HepG2 (cell line): ENCODE measurements at regions not wholly inside any gene's neighbourhood (a gene's known extent, or its start where the extent isn't known, plus 50 kb on each side); places are given as distances from the start of the nearest gene placed in this dataset.

Experiments used
- ATAC-seq: fragments of 200-7000 bp; cut with Tn5 transposase; 3 replicates; pipeline ENCODE4 v1.9.1; 2020; ENCODE audit warnings: mild to moderate bottlenecking, moderate library complexity
- BruUV-seq: library from RNA; stranded (reverse); fragments of 400-500 nt; replicated peaks from 2 replicates; lab custom pipeline; 2021; lab: Mats Ljungman, UMichigan
- CTCF ChIA-PET: fragments of 300-600 bp; formaldehyde crosslinking; extraction: SDS; loops from one replicate; lab custom pipeline; 2021; ENCODE audit warnings: low total read pairs, inconsistent platforms, low intra/inter-chr PET ratio; lab: Yijun Ruan, JAX
- POLR2A ChIA-PET: fragments of 350-600 bp; sonication (Branson Sonifier 250); formaldehyde crosslinking; loops from one replicate; lab custom pipeline; 2020; ENCODE audit warnings: antibody characterized with exemption, inconsistent platforms; lab: Yijun Ruan, JAX
- DNase-seq: peaks from one replicate; pipeline ENCODE4 v3.0.0-alpha.2; 2015; ENCODE audit warnings: low spot score
- FAIRE-seq: peaks from 3 replicates; lab custom pipeline; 2011; peaks lifted over from hg19 to GRCh38; lab: Jason Lieb, UNC
- H2AFZ ChIP-seq: one replicate; pipeline ENCODE4 v1.6.1; 2011; ENCODE audit warnings: low read length, inconsistent platforms
- H3K27ac ChIP-seq: fragments of 300-600 bp; 3 replicates; pipeline ENCODE4 v1.8.0; 2011; ENCODE audit warnings: mixed run types, mild to moderate bottlenecking, mixed read lengths, low read length, inconsistent platforms; ENCODE audit not compliant: insufficient read depth; ENCODE audit errors: extremely low read length
- H3K27me3 ChIP-seq, 2 experiments: fragments of 200-600 bp in 1 of 2; 2 replicates in 1 of 2; 3 replicates in 1 of 2; pipeline versions ENCODE4 v1.6.0 to v1.8.0; 2011; ENCODE audit warnings: low read length in 2 of 2, mild to moderate bottlenecking in 2 of 2, moderate library complexity in 2 of 2, inconsistent platforms in 1 of 2; ENCODE audit not compliant: insufficient read depth in 2 of 2, control insufficient read depth in 1 of 2
- H3K36me3 ChIP-seq, 2 experiments: fragments of 200-600 bp in 1 of 2; replicated peaks in 1 of 2; 2 replicates in 1 of 2; 3 replicates in 1 of 2; pipeline versions ENCODE4 v1.5.1 to v1.8.0; 2011; ENCODE audit warnings: low read length in 2 of 2, inconsistent platforms in 1 of 2; ENCODE audit not compliant: insufficient read depth in 2 of 2, control insufficient read depth in 1 of 2
- H3K4me1 ChIP-seq: 2 replicates; pipeline ENCODE4 v1.5.1; 2012; ENCODE audit warnings: low read length, inconsistent platforms; ENCODE audit not compliant: insufficient read depth
- H3K4me2 ChIP-seq: 2 replicates; pipeline ENCODE4 v1.6.0; 2011; ENCODE audit warnings: low read depth, low read length, inconsistent platforms
- H3K4me3 ChIP-seq, 3 experiments: fragments of 200-600 bp in 1 of 3; sonication (generic), shearing (Covaris generic) in 1 of 3; replicated peaks in 1 of 3; 2 replicates each; pipeline ENCODE4 v1.5.1; 2011 to 2016; ENCODE audit warnings: low read length in 3 of 3, inconsistent platforms in 2 of 3, low read depth in 2 of 3, mild to moderate bottlenecking in 2 of 3, control low read depth in 1 of 3, mixed read lengths in 1 of 3; ENCODE audit not compliant: insufficient read depth in 1 of 3
- H3K79me2 ChIP-seq: one replicate; pipeline ENCODE4 v1.6.1; 2011; ENCODE audit warnings: low read length, inconsistent platforms; ENCODE audit not compliant: insufficient read depth
- H3K9ac ChIP-seq: 2 replicates; pipeline ENCODE4 v1.6.0; 2011; ENCODE audit warnings: mild to moderate bottlenecking, low read depth, low read length, inconsistent platforms; ENCODE audit not compliant: insufficient read depth
- H3K9me3 ChIP-seq: 2 replicates; pipeline ENCODE4 v1.5.1; 2012; ENCODE audit warnings: mild to moderate bottlenecking, low read length
- H4K20me1 ChIP-seq: 2 replicates; pipeline ENCODE4 v1.6.0; 2011; ENCODE audit warnings: inconsistent platforms, mild to moderate bottlenecking, low read length, moderate library complexity; ENCODE audit not compliant: insufficient read depth
- MEF2D ChIP-seq: sonication (generic); formaldehyde crosslinking; IDR thresholded peaks from 2 replicates; pipeline ENCODE4 v1.5.1; 2020; ENCODE audit warnings: mild to moderate bottlenecking, missing genetic modification reagents
- MTA3 ChIP-seq: sonication (generic); formaldehyde crosslinking; IDR thresholded peaks from 2 replicates; pipeline ENCODE4 v1.4.0; 2020; ENCODE audit warnings: missing genetic modification reagents
- PHF20 ChIP-seq: sonication (generic); formaldehyde crosslinking; IDR thresholded peaks from 2 replicates; pipeline ENCODE4 v1.5.0; 2020; ENCODE audit warnings: mild to moderate bottlenecking, missing genetic modification reagents
- PHF5A ChIP-seq: IDR thresholded peaks from one replicate; pipeline ENCODE4 v1.6.1; 2018; ENCODE audit warnings: low read depth, missing genetic modification reagents; ENCODE audit not compliant: unreplicated experiment
- PLRG1 ChIP-seq: fragments of 450-650 bp; conservative IDR thresholded peaks from 2 replicates; pipeline ENCODE4 v1.6.1; 2016
- ZBTB1 ChIP-seq: sonication (generic); formaldehyde crosslinking; IDR thresholded peaks from 2 replicates; pipeline ENCODE4 v1.4.0; 2020; ENCODE audit warnings: missing genetic modification reagents, borderline replicate concordance
- ZNF333 ChIP-seq: sonication (generic); formaldehyde crosslinking; IDR thresholded peaks from 2 replicates; pipeline ENCODE4 v1.4.0; 2020; ENCODE audit warnings: mild to moderate bottlenecking, missing genetic modification reagents, borderline replicate concordance
- ZNF501 ChIP-seq: sonication (generic); formaldehyde crosslinking; IDR thresholded peaks from 2 replicates; pipeline ENCODE4 v1.5.1; 2020; ENCODE audit warnings: mild to moderate bottlenecking, moderate library complexity, missing genetic modification reagents
- ZNF570 ChIP-seq: sonication (generic); formaldehyde crosslinking; IDR thresholded peaks from 2 replicates; pipeline ENCODE4 v1.4.0; 2020; ENCODE audit warnings: mild to moderate bottlenecking, missing genetic modification reagents, borderline replicate concordance
- WGBS: methylation state at CpG from one replicate; pipeline ENCODE4 v1.1.6; 2017; ENCODE audit warnings: low lambda C conversion rate; 5-methylcytosine and 5-hydroxymethylcytosine counted together
- in situ Hi-C: cut with HindIII; loops from 2 replicates; pipeline ENCODE4 v1.10.0; 2017; ENCODE audit warnings: low pct_unique_long_range_greater_than_20kb; ENCODE audit not compliant: extremely low pct_ligation_motif_present
- intact Hi-C: fragments of 100-400 bp; cut with micrococcal nuclease; formaldehyde crosslinking; loops from one replicate; pipeline ENCODE4 v1.10.0; 2022; ENCODE audit not compliant: unreplicated experiment
- TF ChIP-seq, protein P1 (sequence below): sonication (generic); formaldehyde crosslinking; IDR thresholded peaks from 2 replicates; pipeline ENCODE4 v1.8.1; 2023; ENCODE audit warnings: mild to moderate bottlenecking, missing genetic modification reagents, borderline replicate concordance
- TF ChIP-seq, protein P2 (sequence below): sonication (generic); formaldehyde crosslinking; IDR thresholded peaks from 2 replicates; pipeline ENCODE4 v1.8.1; 2023; ENCODE audit warnings: missing genetic modification reagents, mild to moderate bottlenecking, borderline replicate concordance
- TF ChIP-seq, protein P3 (sequence below): IDR thresholded peaks from 2 replicates; pipeline ENCODE4 v1.6.1; 2016; ENCODE audit warnings: control low read depth
- TF ChIP-seq, protein P4 (sequence below): sonication (generic); formaldehyde crosslinking; IDR thresholded peaks from 2 replicates; pipeline ENCODE4 v1.4.0; 2020; ENCODE audit warnings: missing genetic modification reagents

DNA sequence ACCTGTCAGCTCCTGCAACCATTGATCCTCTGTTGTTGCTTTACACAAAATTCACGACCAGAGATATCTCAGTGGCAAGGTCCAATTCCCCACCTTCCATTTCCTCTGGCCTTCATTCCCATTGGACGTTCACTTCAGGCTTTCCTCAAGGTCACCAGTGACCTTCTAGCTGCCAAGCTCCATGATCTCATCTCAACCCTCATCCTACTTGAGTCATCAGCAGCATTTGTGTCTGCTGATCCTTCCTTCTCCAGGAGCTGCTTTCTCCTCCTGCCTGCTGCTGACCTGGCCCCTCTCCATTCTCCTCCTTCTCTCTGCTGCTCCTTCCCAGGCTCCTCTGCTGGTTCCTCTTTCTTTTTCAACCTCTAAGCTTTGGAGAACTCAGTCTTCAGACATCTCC lies 66.2 kb upstream of the C10orf90 start:
- BruUV-seq: no TSS peak
- no peaks in the 10 kb centered on the region for H3K36me3 ChIP-seq
- FAIRE-seq: no peak
- H3K9ac ChIP-seq: no peak overlapping the region
- no peak for DNase-seq
- in situ Hi-C loops (no loop called here), intact Hi-C loops (no loop called here)
- no peaks in the 10 kb centered on the region for H4K20me1 ChIP-seq
- H3K4me3 ChIP-seq: no peak overlapping the region
- TF ChIP-seq PHF5A (no peak), PLRG1 (no peak), ZNF570 (no peak), ZNF501 (no peak), MTA3 (CRISPR knock-in tag) (no peak), ZBTB1 (CRISPR knock-in tag) (no peak)
- TF ChIP-seq, protein P1, sequence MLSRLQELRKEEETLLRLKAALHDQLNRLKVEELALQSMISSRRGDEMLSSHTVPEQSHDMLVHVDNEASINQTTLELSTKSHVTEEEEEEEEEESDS: no peak
- TF ChIP-seq, protein P2, sequence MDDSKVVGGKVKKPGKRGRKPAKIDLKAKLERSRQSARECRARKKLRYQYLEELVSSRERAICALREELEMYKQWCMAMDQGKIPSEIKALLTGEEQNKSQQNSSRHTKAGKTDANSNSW (CRISPR knock-in tag): no peak
- TF ChIP-seq, protein P3, sequence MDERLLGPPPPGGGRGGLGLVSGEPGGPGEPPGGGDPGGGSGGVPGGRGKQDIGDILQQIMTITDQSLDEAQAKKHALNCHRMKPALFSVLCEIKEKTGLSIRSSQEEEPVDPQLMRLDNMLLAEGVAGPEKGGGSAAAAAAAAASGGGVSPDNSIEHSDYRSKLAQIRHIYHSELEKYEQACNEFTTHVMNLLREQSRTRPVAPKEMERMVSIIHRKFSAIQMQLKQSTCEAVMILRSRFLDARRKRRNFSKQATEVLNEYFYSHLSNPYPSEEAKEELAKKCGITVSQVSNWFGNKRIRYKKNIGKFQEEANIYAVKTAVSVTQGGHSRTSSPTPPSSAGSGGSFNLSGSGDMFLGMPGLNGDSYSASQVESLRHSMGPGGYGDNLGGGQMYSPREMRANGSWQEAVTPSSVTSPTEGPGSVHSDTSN (CRISPR knock-in tag): no peak
- WGBS: 0% methylated on average over 2 of the region's 2 CpGs
- no peak overlapping the region for H3K4me2 ChIP-seq
- CTCF ChIA-PET: no interaction called here
- H3K27me3 ChIP-seq: no peaks in the 10 kb centered on the region
- no peak overlapping the region for H3K27ac ChIP-seq
- POLR2A ChIA-PET: no interaction called here
- no peaks in the 10 kb centered on the region for H3K9me3 ChIP-seq
- H2AFZ ChIP-seq: no peak overlapping the region
- H3K4me1 ChIP-seq: 0 out of 2 replicates have a peak, but pooled peaks cover 8% of the 10 kb centered on the region
- no peaks in the 10 kb centered on the region for H3K79me2 ChIP-seq
- no peak for ATAC-seq

DNA sequence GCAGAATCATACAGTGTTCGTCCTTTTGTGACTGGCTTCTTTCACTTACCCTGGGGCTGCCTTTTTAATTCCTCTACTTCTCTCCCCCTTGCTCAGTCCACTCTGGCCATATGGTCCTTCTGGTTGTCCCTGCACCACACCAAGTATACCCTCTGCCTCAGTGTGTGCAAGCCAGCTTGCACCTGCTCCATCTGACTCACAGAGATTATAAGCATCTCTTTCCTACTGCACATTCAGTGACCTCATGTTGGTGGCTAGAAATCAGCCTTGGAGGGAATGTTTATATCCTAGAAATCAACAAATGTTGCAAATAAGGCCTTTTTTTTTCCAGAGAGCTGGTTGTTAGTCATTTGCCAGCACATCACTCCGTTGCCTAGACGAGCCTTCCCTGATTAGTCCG lies 67.5 kb upstream of the C10orf90 start:
- no peaks in the 10 kb centered on the region for H3K36me3 ChIP-seq
- POLR2A ChIA-PET: no interaction called here
- TF ChIP-seq, protein P4, sequence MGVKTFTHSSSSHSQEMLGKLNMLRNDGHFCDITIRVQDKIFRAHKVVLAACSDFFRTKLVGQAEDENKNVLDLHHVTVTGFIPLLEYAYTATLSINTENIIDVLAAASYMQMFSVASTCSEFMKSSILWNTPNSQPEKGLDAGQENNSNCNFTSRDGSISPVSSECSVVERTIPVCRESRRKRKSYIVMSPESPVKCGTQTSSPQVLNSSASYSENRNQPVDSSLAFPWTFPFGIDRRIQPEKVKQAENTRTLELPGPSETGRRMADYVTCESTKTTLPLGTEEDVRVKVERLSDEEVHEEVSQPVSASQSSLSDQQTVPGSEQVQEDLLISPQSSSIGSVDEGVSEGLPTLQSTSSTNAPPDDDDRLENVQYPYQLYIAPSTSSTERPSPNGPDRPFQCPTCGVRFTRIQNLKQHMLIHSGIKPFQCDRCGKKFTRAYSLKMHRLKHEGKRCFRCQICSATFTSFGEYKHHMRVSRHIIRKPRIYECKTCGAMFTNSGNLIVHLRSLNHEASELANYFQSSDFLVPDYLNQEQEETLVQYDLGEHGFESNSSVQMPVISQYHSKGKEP (CRISPR knock-in tag): no peak
- TF ChIP-seq PHF20: no peak
- no peak for TF ChIP-seq MEF2D
- no peak for TF ChIP-seq ZNF333
- TF ChIP-seq, all 625 proteins: peak for 0
- no peaks in the 10 kb centered on the region for H3K79me2 ChIP-seq
- H3K4me1 ChIP-seq: 0 out of 2 replicates have a peak, but pooled peaks cover 8% of the 10 kb centered on the region
- in situ Hi-C loops: no loop called here
- intact Hi-C loops: no loop called here
- H3K4me2 ChIP-seq: no peak overlapping the region
- 18% methylated on average over 4 of the region's 4 CpGs for WGBS
- FAIRE-seq (no peak), ATAC-seq (no peak), DNase-seq (no peak)
- CTCF ChIA-PET: no interaction called here
- no peak overlapping the region for H3K4me3 ChIP-seq
- 0 out of 5 replicates have a peak, but pooled peaks cover 0 to 4% of the 10 kb centered on the region in 2 experiments for H3K27me3 ChIP-seq
- H4K20me1 ChIP-seq: no peaks in the 10 kb centered on the region
- H3K9ac ChIP-seq: no peak overlapping the region
- H2AFZ ChIP-seq: no peak overlapping the region
- BruUV-seq: no TSS peak
- no peaks in the 10 kb centered on the region for H3K9me3 ChIP-seq
- no peak overlapping the region for H3K27ac ChIP-seq
